H9 (cell line): ENCODE measurements at regions not wholly inside any gene's neighbourhood (a gene's known extent, or its start where the extent isn't known, plus 50 kb on each side); places are given as distances from the start of the nearest gene placed in this dataset.

Experiments
- DNase-seq: peaks from one replicate; pipeline ENCODE4 v3.0.0-alpha.2; 2017
- H2AFZ ChIP-seq: one replicate; pipeline ENCODE4 v1.6.1; 2013; ENCODE audit warnings: mild to moderate bottlenecking, low read length, control low read depth, moderate library complexity
- H2AK5ac ChIP-seq: 2 replicates; pipeline ENCODE4 v1.6.1; 2013; ENCODE audit warnings: low read length, control low read depth, mixed read lengths; ENCODE audit not compliant: insufficient read length
- H2BK120ac ChIP-seq: one replicate; pipeline ENCODE4 v1.6.1; 2013; ENCODE audit warnings: low read depth, mild to moderate bottlenecking, low read length, control low read depth, inconsistent platforms; ENCODE audit not compliant: poor library complexity, severe bottlenecking
- H2BK12ac ChIP-seq: 2 replicates; pipeline ENCODE4 v1.6.1; 2013; ENCODE audit warnings: low read length, control low read depth, mixed read lengths, low read depth; ENCODE audit not compliant: insufficient read length
- H2BK15ac ChIP-seq: 2 replicates; pipeline ENCODE4 v1.6.1; 2013; ENCODE audit warnings: low read depth, low read length, control low read depth
- H2BK20ac ChIP-seq: one replicate; pipeline ENCODE4 v1.6.1; 2013; ENCODE audit warnings: low read depth, mild to moderate bottlenecking, low read length, control low read depth, inconsistent platforms; ENCODE audit not compliant: poor library complexity, severe bottlenecking
- H2BK5ac ChIP-seq: 2 replicates; pipeline ENCODE4 v1.6.1; 2013; ENCODE audit warnings: low read length, control low read depth, mixed read lengths; ENCODE audit not compliant: insufficient read length
- H3K14ac ChIP-seq: 2 replicates; pipeline ENCODE4 v1.6.1; 2013; ENCODE audit warnings: low read length, control low read depth; ENCODE audit not compliant: insufficient read depth
- H3K18ac ChIP-seq: 2 replicates; pipeline ENCODE4 v1.6.1; 2013; ENCODE audit warnings: low read depth, mild to moderate bottlenecking, mixed read lengths, low read length, control low read depth; ENCODE audit not compliant: insufficient read length
- H3K23ac ChIP-seq: 2 replicates; pipeline ENCODE4 v1.6.1; 2013; ENCODE audit warnings: low read length, control low read depth, mixed read lengths, low read depth; ENCODE audit not compliant: insufficient read length
- H3K23me2 ChIP-seq: 2 replicates; pipeline ENCODE4 v1.6.1; 2013; ENCODE audit warnings: low read depth, mild to moderate bottlenecking, mixed read lengths, low read length, control low read depth; ENCODE audit not compliant: insufficient read length, poor library complexity, severe bottlenecking
- H3K27ac ChIP-seq: 2 replicates; pipeline ENCODE4 v1.5.1; 2013; ENCODE audit warnings: low read length, control low read depth, mixed read lengths, low read depth; ENCODE audit not compliant: insufficient read length
- H3K27me3 ChIP-seq: 2 replicates; pipeline ENCODE4 v1.6.1; 2013; ENCODE audit warnings: low read length, control low read depth, inconsistent platforms; ENCODE audit not compliant: insufficient read depth
- H3K4ac ChIP-seq: 2 replicates; pipeline ENCODE4 v1.6.1; 2013; ENCODE audit warnings: low read depth, mild to moderate bottlenecking, control low read depth, inconsistent platforms, low read length, moderate library complexity
- H3K4me1 ChIP-seq: 2 replicates; pipeline ENCODE4 v1.6.1; 2013; ENCODE audit warnings: low read length, control low read depth, inconsistent platforms; ENCODE audit not compliant: insufficient read depth
- H3K4me2 ChIP-seq: 2 replicates; pipeline ENCODE4 v1.6.1; 2013; ENCODE audit warnings: low read length, control low read depth, mixed read lengths; ENCODE audit not compliant: insufficient read length, insufficient read depth
- H3K56ac ChIP-seq: 2 replicates; pipeline ENCODE4 v1.6.1; 2013; ENCODE audit warnings: low read depth, mild to moderate bottlenecking, mixed read lengths, low read length, control low read depth; ENCODE audit not compliant: insufficient read length
- H3K79me1 ChIP-seq: 2 replicates; pipeline ENCODE4 v1.6.1; 2013; ENCODE audit warnings: low read depth, mild to moderate bottlenecking, moderate library complexity, low read length, control low read depth, inconsistent platforms; ENCODE audit not compliant: insufficient read depth, poor library complexity, severe bottlenecking
- H3K79me2 ChIP-seq: 2 replicates; pipeline ENCODE4 v1.6.1; 2013; ENCODE audit warnings: low read length, control low read depth, inconsistent platforms; ENCODE audit not compliant: insufficient read depth
- H3K9ac ChIP-seq: 2 replicates; pipeline ENCODE4 v1.6.1; 2013; ENCODE audit warnings: low read length, control low read depth, mixed read lengths; ENCODE audit not compliant: insufficient read length; ENCODE audit errors: extremely low read depth
- H3K9me3 ChIP-seq: one replicate; pipeline ENCODE4 v1.6.1; 2013; ENCODE audit warnings: low read depth, low read length, inconsistent platforms; ENCODE audit not compliant: control insufficient read depth
- H3T11ph ChIP-seq: one replicate; pipeline ENCODE4 v1.6.1; 2013; ENCODE audit warnings: mild to moderate bottlenecking, low read length, control low read depth, inconsistent platforms
- H4K20me1 ChIP-seq: one replicate; pipeline ENCODE4 v1.6.1; 2013; ENCODE audit not compliant: control insufficient read depth, insufficient read length, insufficient read depth
- H4K5ac ChIP-seq: 2 replicates; pipeline ENCODE4 v1.6.1; 2013; ENCODE audit warnings: low read depth, mild to moderate bottlenecking, mixed read lengths, low read length, control low read depth; ENCODE audit not compliant: insufficient read length
- H4K8ac ChIP-seq: replicated peaks from 2 replicates; pipeline ENCODE4 v1.6.1; 2013; ENCODE audit warnings: low read length, control low read depth, mixed read lengths, low read depth; ENCODE audit not compliant: insufficient read length
- H4K91ac ChIP-seq: 2 replicates; pipeline ENCODE4 v1.6.1; 2013; ENCODE audit warnings: low read depth, mild to moderate bottlenecking, moderate library complexity, mixed read lengths, low read length, control low read depth; ENCODE audit not compliant: insufficient read length
- H3K27ac Mint-ChIP-seq, 3 experiments: 2 replicates in 2 of 3; 3 replicates in 1 of 3; pipeline ENCODE4 v1.8.0; 2020 to 2021; ENCODE audit warnings: mixed read lengths in 3 of 3, mild to moderate bottlenecking in 1 of 3, moderate library complexity in 1 of 3
- H3K27me3 Mint-ChIP-seq: 2 replicates; pipeline ENCODE4 v1.8.0; 2021; ENCODE audit warnings: low read depth, mild to moderate bottlenecking, moderate library complexity, mixed read lengths
- H3K36me3 Mint-ChIP-seq, 3 experiments: 2 replicates in 2 of 3; 3 replicates in 1 of 3; pipeline ENCODE4 v1.8.0; 2020 to 2021; ENCODE audit warnings: low read depth in 3 of 3, mixed read lengths in 3 of 3; ENCODE audit not compliant: insufficient read depth in 1 of 3
- H3K4me1 Mint-ChIP-seq, 2 experiments: 2 replicates each; pipeline ENCODE4 v1.8.0; 2020; ENCODE audit warnings: mixed read lengths in 2 of 2
- H3K4me3 Mint-ChIP-seq, 2 experiments: 2 replicates in 1 of 2; 3 replicates in 1 of 2; pipeline ENCODE4 v1.8.0; 2020 to 2021; ENCODE audit warnings: mild to moderate bottlenecking in 2 of 2, mixed read lengths in 2 of 2, moderate library complexity in 1 of 2
- H3K9me3 Mint-ChIP-seq, 2 experiments: 2 replicates in 1 of 2; 3 replicates in 1 of 2; pipeline ENCODE4 v1.8.0; 2020; ENCODE audit warnings: mild to moderate bottlenecking in 2 of 2, mixed read lengths in 2 of 2, moderate library complexity in 1 of 2
- CTCF ChIP-seq: fragments of 200-600 bp; sonication (generic); conservative IDR thresholded peaks from 3 replicates; pipeline ENCODE4 v1.8.0; 2021; ENCODE audit warnings: antibody characterized with exemption, mild to moderate bottlenecking
- WGBS: extraction: QIAGEN DNeasy Blood & Tissue Kit; methylation state at CpG from one replicate; pipeline ENCODE4 v1.1.7; 2013; ENCODE audit warnings: missing lambda C conversion rate, low lambda C conversion rate, mixed read lengths; ENCODE audit not compliant: insufficient read length; ENCODE audit errors: extremely low coverage; 5-methylcytosine and 5-hydroxymethylcytosine counted together

GRCh38 chr4:36432586-36432985 is 151.2 kb downstream of the DTHD1 start:
- no peaks in the 10 kb centered on the region for H3K27me3 ChIP-seq
- H3K4me1 Mint-ChIP-seq: peaks cover 0 to 5% of the 10 kb centered on the region in 2 experiments; a peak in 1 of 4 replicates
- no peak overlapping the region for H3K14ac ChIP-seq
- no peak overlapping the region for H3K4ac ChIP-seq
- no peaks in the 10 kb centered on the region for H3K79me2 ChIP-seq
- H3K9me3 ChIP-seq: no peaks in the 10 kb centered on the region
- H3K9me3 Mint-ChIP-seq: peaks cover 10 to 13% of the 10 kb centered on the region in 2 experiments; a peak in 4 of 5 replicates
- H3T11ph ChIP-seq: no peak overlapping the region
- no peaks in the 10 kb centered on the region for H3K4me1 ChIP-seq
- H2AK5ac ChIP-seq: no peak overlapping the region
- H3K36me3 Mint-ChIP-seq: peaks cover 0 to 5% (median 5%) of the 10 kb centered on the region in 3 experiments; a peak in 4 of 7 replicates
- no peaks in the 10 kb centered on the region for H3K27me3 Mint-ChIP-seq
- no peak overlapping the region for H4K5ac ChIP-seq
- H3K79me1 ChIP-seq: no peaks in the 10 kb centered on the region
- no peak overlapping the region for H2BK12ac ChIP-seq
- no peak overlapping the region; a peak in 1 of 7 replicates for H3K27ac Mint-ChIP-seq
- H2BK120ac ChIP-seq: no peak overlapping the region
- H2BK5ac ChIP-seq: no peak overlapping the region
- no peak for TF ChIP-seq CTCF
- H3K27ac ChIP-seq: no peak overlapping the region
- H4K20me1 ChIP-seq: no peaks in the 10 kb centered on the region
- H3K23ac ChIP-seq: no peak overlapping the region
- H2BK15ac ChIP-seq: no peak overlapping the region
- no CpG with 5 or more reads among the region's 2 CpGs for WGBS
- H2AFZ ChIP-seq: no peak overlapping the region
- H3K9ac ChIP-seq: no peak overlapping the region
- H3K18ac ChIP-seq: no peak overlapping the region
- no peak overlapping the region for H3K4me3 Mint-ChIP-seq
- no peak for DNase-seq
- H3K23me2 ChIP-seq: no peaks in the 10 kb centered on the region
- no peak overlapping the region for H2BK20ac ChIP-seq
- H3K56ac ChIP-seq: no peak overlapping the region
- H4K91ac ChIP-seq: no peak overlapping the region
- no peak overlapping the region for H3K4me2 ChIP-seq
- H4K8ac ChIP-seq: no peak overlapping the region
